Fibroblast of the aortic adventitia (primary cell): ENCODE measurements at regions not wholly inside any gene's neighbourhood (a gene's known extent, or its start where the extent isn't known, plus 50 kb on each side); places are given as distances from the start of the nearest gene placed in this dataset.
A peak's percentile ranks its signal among the peaks of the same experiment; 100 is the strongest.

Experiments used
- DNase-seq: peaks from one replicate; pipeline ENCODE4 v3.0.0-alpha.2; 2010; ENCODE audit warnings: low read depth
- H3K4me3 ChIP-seq: 2 replicates; pipeline ENCODE4 v1.5.1; 2011; ENCODE audit warnings: low read depth, mild to moderate bottlenecking, control low read depth, low read length, moderate library complexity
- CTCF ChIP-seq: IDR thresholded peaks from 2 replicates; pipeline ENCODE4 v1.5.1; 2011; ENCODE audit warnings: mild to moderate bottlenecking, low read length, control low read depth, inconsistent platforms; ENCODE audit not compliant: insufficient read depth

GRCh38 chr10:36448760-36449691 lies 676.4 kb upstream of the ANKRD30A start:
- peak; percentile 22 for DNase-seq
- no peak for TF ChIP-seq CTCF
- no peak overlapping the region for H3K4me3 ChIP-seq

GRCh38 chr10:36446881-36447280 lies 678.5 kb upstream of the ANKRD30A start:
- no peak for TF ChIP-seq CTCF

GRCh38 chr10:36443233-36443632 lies 682.2 kb upstream of the ANKRD30A start:
- H3K4me3 ChIP-seq: no peak overlapping the region
- TF ChIP-seq CTCF: no peak
- DNase-seq: no peak

More at GRCh38 chr10:36446881-36447280, 678.5 kb upstream of the ANKRD30A start:
- no peak for DNase-seq
- no peak overlapping the region for H3K4me3 ChIP-seq

GRCh38 chr10:36441557-36441956 lies 683.8 kb upstream of the ANKRD30A start:
- peak; percentile 46 for DNase-seq
- no peak overlapping the region for H3K4me3 ChIP-seq
- no peak for TF ChIP-seq CTCF

GRCh38 chr10:36440539-36440938 lies 684.9 kb upstream of the ANKRD30A start:
- TF ChIP-seq CTCF: no peak
- no peak for DNase-seq
- no peak overlapping the region for H3K4me3 ChIP-seq

GRCh38 chr10:36437367-36437766 lies 688.0 kb upstream of the ANKRD30A start:
- no peak for DNase-seq
- H3K4me3 ChIP-seq: no peak overlapping the region
- no peak for TF ChIP-seq CTCF
